Activated CD4-positive, alpha-beta T cell treated with anti-CD3 and anti-CD28 coated beads, Interleukin-2, amount 10 ng/mL, durations not matched to agents 24 days and 14 days (primary cell): ENCODE measurements at regions not wholly inside any gene's neighbourhood (a gene's known extent, or its start where the extent isn't known, plus 50 kb on each side); places are given as distances from the start of the nearest gene placed in this dataset.

ENCODE experiments used
- DNase-seq: peaks from one replicate; pipeline ENCODE4 v3.0.0; 2022
- H3K27ac Mint-ChIP-seq: one replicate; pipeline ENCODE4 v1.8.0; 2022; ENCODE audit warnings: mild to moderate bottlenecking, mixed read lengths
- H3K27me3 Mint-ChIP-seq: one replicate; pipeline ENCODE4 v1.8.0; 2022; ENCODE audit warnings: mixed read lengths
- H3K36me3 Mint-ChIP-seq: one replicate; pipeline ENCODE4 v1.8.0; 2022; ENCODE audit warnings: low read depth, mild to moderate bottlenecking, mixed read lengths
- H3K4me1 Mint-ChIP-seq: one replicate; pipeline ENCODE4 v1.8.0; 2021; ENCODE audit warnings: mixed read lengths
- H3K4me3 Mint-ChIP-seq: one replicate; pipeline ENCODE4 v1.8.0; 2022; ENCODE audit warnings: mild to moderate bottlenecking, moderate library complexity, mixed read lengths
- H3K9me3 Mint-ChIP-seq: one replicate; pipeline ENCODE4 v1.8.0; 2021; ENCODE audit warnings: mixed read lengths
- intact Hi-C: fragments of 100-400 bp; cut with micrococcal nuclease; formaldehyde crosslinking; loops from one replicate; pipeline ENCODE4 v1.15.1; 2023

GRCh38 chr2:7205151-7205830, 288.1 kb downstream of the RNF144A start:
- Mint-ChIP-seq H3K36me3 (no peaks in the 10 kb centered on the region), H3K4me3 (no peak overlapping the region), H3K4me1 (peaks cover 3% of the 10 kb centered on the region), H3K27me3 (no peaks in the 10 kb centered on the region), H3K9me3 (no peaks in the 10 kb centered on the region), H3K27ac (no peak overlapping the region)
- intact Hi-C loops: loop anchor here (10.0 kb wide), 1 partner anchor 220 kb away; no protein-coding TSS in a partner anchor
- no peak for DNase-seq

DNA sequence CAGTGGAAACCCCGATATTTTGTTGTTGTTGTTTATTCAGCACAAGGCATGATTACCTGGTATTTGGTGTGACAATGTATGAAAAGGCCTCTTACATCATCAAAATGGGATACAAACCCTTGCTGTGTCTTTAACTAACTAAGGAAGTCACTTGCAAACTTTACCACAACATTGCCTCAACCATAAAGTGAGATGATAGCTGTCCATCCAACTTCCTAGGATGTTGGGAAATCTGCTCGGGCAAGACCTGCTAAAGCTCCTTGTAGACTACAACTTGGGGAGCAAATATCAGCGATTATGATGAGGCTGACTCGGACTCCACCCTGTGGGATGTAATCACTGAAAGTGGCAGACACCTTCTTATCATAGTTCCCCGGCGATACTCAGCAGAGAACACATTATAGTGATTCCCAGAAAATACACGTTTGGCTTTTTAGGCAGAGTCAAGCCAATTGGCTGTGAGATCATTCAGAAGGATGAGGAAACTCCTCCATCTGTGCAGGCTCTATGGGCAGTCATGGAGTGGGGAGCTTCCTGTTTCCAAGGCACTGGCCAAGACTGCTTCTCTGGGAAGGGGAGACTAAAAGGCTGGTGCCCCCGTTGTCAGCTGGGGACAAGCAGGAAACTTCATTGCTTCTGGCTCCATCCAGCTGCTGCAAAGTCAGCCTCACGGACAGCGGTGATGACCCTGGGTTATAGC, 289.0 kb downstream of the RNF144A start:
- no peaks in the 10 kb centered on the region for H3K9me3 Mint-ChIP-seq
- H3K4me3 Mint-ChIP-seq: no peak overlapping the region
- intact Hi-C loops: loop anchor here (10.0 kb wide), 1 partner anchor 219 kb away; no protein-coding TSS in a partner anchor
- no peaks in the 10 kb centered on the region for H3K36me3 Mint-ChIP-seq
- H3K27me3 Mint-ChIP-seq: no peaks in the 10 kb centered on the region
- no peak overlapping the region for H3K27ac Mint-ChIP-seq
- H3K4me1 Mint-ChIP-seq: peaks cover 3% of the 10 kb centered on the region
- no peak for DNase-seq

DNA sequence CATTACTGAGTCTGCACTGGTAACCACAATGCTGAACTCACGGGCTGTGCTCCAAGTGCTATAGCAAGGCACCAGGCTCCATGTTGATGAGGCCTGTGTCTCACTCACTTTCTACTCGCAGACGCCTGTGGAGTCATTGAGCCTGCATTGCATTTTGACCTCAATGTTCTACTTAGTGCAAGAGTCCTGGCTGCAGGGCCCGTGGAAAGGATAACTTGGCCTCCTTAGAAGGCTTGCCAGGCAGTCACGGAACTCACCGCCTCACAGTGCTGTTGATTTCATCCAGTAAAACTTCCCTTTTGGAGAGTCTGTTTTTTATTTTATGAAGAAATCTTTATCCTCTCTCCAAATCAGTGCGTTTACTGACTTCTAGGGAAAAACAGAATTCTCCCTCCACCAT, 290.4 kb downstream of the RNF144A start:
- Mint-ChIP-seq H3K36me3 (no peaks in the 10 kb centered on the region), H3K4me3 (no peak overlapping the region), H3K9me3 (no peaks in the 10 kb centered on the region), H3K27ac (no peak overlapping the region), H3K27me3 (no peaks in the 10 kb centered on the region), H3K4me1 (peaks cover 3% of the 10 kb centered on the region)
- no peak for DNase-seq
- intact Hi-C loops: loop anchor here (10.0 kb wide), 1 partner anchor 217 kb away; no protein-coding TSS in a partner anchor

DNA sequence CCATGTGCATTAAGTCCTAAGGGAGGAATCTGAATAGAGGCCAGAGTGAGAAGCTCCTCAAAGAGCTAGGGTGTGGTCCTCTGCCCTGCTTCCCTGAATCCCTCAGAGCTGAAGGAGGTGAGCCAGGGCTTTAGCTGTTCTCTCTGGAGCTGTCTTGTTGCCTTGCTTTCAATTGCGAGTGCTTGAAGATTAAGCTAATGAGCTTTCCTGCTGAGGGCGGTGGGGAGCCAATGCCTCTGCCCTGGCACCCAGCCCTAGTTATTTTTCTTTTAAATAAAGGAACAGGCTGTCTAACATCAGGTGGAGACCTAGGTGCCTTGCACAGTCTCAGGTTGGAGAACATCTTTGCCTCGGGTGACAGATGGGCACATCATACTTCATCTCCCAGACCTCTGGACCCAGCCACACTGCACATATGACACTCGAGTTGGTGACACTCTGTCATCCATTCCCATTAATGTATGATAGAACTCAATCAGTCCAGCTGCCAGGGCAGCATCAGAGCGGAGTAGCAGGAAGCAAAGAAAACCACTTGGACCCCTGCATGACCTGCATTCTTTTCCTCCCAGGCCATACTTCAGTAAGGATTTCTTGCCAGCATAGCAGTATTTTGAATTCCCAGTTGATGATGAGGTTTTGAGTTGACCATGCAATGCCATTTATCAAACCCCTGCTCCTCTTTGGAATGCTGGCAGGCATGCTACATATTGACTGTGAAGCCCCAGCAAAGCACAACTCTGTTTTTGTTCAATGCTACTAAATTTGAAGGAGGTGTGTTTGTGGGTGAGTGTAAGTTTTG, 292.7 kb downstream of the RNF144A start:
- Mint-ChIP-seq H3K4me1 (peaks cover 3% of the 10 kb centered on the region), H3K27me3 (no peaks in the 10 kb centered on the region), H3K27ac (no peak overlapping the region), H3K36me3 (no peaks in the 10 kb centered on the region), H3K9me3 (no peaks in the 10 kb centered on the region), H3K4me3 (no peak overlapping the region)
- intact Hi-C loops: loop anchor here (10.0 kb wide), 1 partner anchor 215 kb away; no protein-coding TSS in a partner anchor
- DNase-seq: no peak

GRCh38 chr2:7210712-7211111, 293.5 kb downstream of the RNF144A start:
- Mint-ChIP-seq H3K9me3 (no peaks in the 10 kb centered on the region), H3K27me3 (no peaks in the 10 kb centered on the region), H3K4me3 (no peak overlapping the region), H3K27ac (no peak overlapping the region), H3K36me3 (no peaks in the 10 kb centered on the region), H3K4me1 (no peaks in the 10 kb centered on the region)
- DNase-seq: no peak
- intact Hi-C loops: no loop called here

GRCh38 chr2:7225848-7226247, 308.6 kb downstream of the RNF144A start:
- Mint-ChIP-seq H3K27ac (no peak overlapping the region), H3K9me3 (peaks cover 6% of the 10 kb centered on the region), H3K27me3 (peaks cover 6% of the 10 kb centered on the region), H3K36me3 (no peaks in the 10 kb centered on the region), H3K4me3 (no peak overlapping the region), H3K4me1 (no peaks in the 10 kb centered on the region)
- no peak for DNase-seq
- intact Hi-C loops: no loop called here

DNA sequence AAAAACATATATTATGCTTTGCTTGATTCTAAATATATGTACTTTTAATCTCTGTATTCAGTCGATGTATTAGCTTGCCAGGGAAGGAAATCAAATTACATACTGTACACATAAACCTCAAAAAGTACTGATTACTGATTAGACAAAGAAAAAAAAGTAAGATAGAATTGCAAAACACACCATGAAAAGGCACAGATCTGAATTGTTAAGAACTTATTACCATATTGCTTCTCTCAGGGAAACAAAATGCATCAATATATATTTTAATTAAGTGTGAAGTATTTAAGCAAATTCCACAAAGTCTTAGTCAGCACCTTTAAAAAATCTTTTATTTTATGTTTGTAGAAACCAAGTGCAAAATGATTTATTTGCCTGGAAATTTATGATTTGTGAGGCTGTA, 309.3 kb downstream of the RNF144A start:
- no peak overlapping the region for H3K27ac Mint-ChIP-seq
- peaks cover 6% of the 10 kb centered on the region for H3K9me3 Mint-ChIP-seq
- H3K36me3 Mint-ChIP-seq: no peaks in the 10 kb centered on the region
- H3K4me1 Mint-ChIP-seq: no peaks in the 10 kb centered on the region
- intact Hi-C loops: no loop called here
- no peak for DNase-seq
- peaks cover 6% of the 10 kb centered on the region for H3K27me3 Mint-ChIP-seq
- H3K4me3 Mint-ChIP-seq: no peak overlapping the region

DNA sequence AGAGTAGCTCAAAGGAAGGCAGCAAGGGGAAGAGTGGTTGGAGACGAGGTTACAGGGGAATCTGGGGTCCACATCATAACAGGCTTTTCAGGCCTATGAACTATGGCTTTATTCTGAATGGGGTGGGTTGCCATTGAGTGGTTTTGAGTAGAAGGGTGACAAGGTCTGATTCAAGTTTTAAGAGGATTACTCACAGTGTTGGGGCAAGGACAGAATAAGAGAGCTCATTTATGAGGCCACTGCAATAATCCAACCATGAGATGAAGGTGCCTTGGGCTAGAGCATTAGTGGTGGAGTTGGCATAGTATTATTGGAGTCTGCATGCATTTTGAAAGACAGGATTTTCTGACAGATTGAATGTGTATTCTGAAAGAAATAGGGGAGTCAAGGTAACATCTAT, 315.9 kb downstream of the RNF144A start:
- peaks cover 6% of the 10 kb centered on the region for H3K9me3 Mint-ChIP-seq
- H3K4me3 Mint-ChIP-seq: no peak overlapping the region
- intact Hi-C loops: no loop called here

GRCh38 chr2:7237466-7237865, 320.3 kb downstream of the RNF144A start:
- Mint-ChIP-seq H3K27ac (no peak overlapping the region), H3K4me1 (peaks cover 4% of the 10 kb centered on the region), H3K4me3 (no peak overlapping the region), H3K36me3 (no peaks in the 10 kb centered on the region), H3K27me3 (peaks cover 4% of the 10 kb centered on the region), H3K9me3 (peaks cover 6% of the 10 kb centered on the region)
- no peak for DNase-seq
- intact Hi-C loops: no loop called here

More for the DNA sequence above, 315.9 kb downstream of the RNF144A start:
- no peaks in the 10 kb centered on the region for H3K4me1 Mint-ChIP-seq
- DNase-seq: no peak
- no peaks in the 10 kb centered on the region for H3K36me3 Mint-ChIP-seq
- H3K27me3 Mint-ChIP-seq: peaks cover 3% of the 10 kb centered on the region
- no peak overlapping the region for H3K27ac Mint-ChIP-seq

GRCh38 chr2:7239078-7239477, 321.9 kb downstream of the RNF144A start:
- peaks cover 2% of the 10 kb centered on the region for H3K27me3 Mint-ChIP-seq
- H3K27ac Mint-ChIP-seq: no peak overlapping the region
- H3K4me1 Mint-ChIP-seq: peaks cover 10% of the 10 kb centered on the region
- DNase-seq: no peak
- intact Hi-C loops: no loop called here
- no peak overlapping the region for H3K4me3 Mint-ChIP-seq
- H3K36me3 Mint-ChIP-seq: no peaks in the 10 kb centered on the region
- H3K9me3 Mint-ChIP-seq: no peaks in the 10 kb centered on the region

DNA sequence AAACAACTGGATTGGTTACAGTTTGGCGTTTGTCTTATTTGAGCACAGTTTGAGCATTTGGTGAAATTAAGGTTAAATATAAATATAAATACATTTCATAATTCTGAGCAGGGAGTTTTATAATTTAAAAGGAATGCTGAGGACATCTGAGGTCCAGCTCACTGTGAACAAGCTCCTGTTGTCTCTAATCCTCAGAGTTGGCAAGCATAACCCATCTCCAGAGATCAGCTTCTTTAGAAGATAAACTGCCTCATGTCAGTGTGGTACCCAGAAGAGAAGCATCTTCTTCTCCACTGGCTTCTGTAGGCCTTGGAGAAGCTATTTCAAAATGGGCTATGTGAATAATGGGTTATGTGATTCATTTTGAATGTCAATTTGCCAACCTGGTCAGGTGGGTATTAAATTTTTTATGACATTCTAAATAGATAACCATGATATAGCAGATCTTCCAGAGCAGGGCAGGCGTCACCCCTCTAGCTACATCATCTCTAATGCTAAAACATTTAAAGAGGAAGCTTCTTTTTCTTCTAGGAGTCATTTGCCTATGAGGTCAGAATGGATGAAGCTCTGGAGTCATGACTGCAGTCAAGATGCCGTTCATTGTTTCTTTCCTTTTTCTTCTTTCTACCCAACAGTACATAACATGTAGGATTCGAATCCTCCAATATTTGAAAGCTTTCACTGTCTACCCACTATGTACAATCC, 324.0 kb downstream of the RNF144A start:
- H3K27ac Mint-ChIP-seq: no peak overlapping the region
- no peaks in the 10 kb centered on the region for H3K9me3 Mint-ChIP-seq
- no peak for DNase-seq
- H3K4me3 Mint-ChIP-seq: no peak overlapping the region
- H3K36me3 Mint-ChIP-seq: no peaks in the 10 kb centered on the region
- intact Hi-C loops: no loop called here
- H3K4me1 Mint-ChIP-seq: peaks cover 10% of the 10 kb centered on the region
- H3K27me3 Mint-ChIP-seq: peaks cover 2% of the 10 kb centered on the region

- intact Hi-C loops: no loop called here
- DNase-seq: no peak
- H3K4me1 Mint-ChIP-seq: peaks cover 10% of the 10 kb centered on the region
- peaks cover 2% of the 10 kb centered on the region for H3K27me3 Mint-ChIP-seq
- no peaks in the 10 kb centered on the region for H3K36me3 Mint-ChIP-seq
- H3K9me3 Mint-ChIP-seq: no peaks in the 10 kb centered on the region
- no peak overlapping the region for H3K27ac Mint-ChIP-seq
- no peak overlapping the region for H3K4me3 Mint-ChIP-seq
Observed at GRCh38 chr2:7242189-7242867, 325.1 kb downstream of the RNF144A start.

GRCh38 chr2:7243276-7243675, 326.1 kb downstream of the RNF144A start:
- no peak for DNase-seq
- Mint-ChIP-seq H3K27me3 (peaks cover under 1% of the 10 kb centered on the region), H3K27ac (no peak overlapping the region), H3K4me1 (peaks cover 10% of the 10 kb centered on the region), H3K9me3 (no peaks in the 10 kb centered on the region), H3K4me3 (no peak overlapping the region), H3K36me3 (no peaks in the 10 kb centered on the region)
- intact Hi-C loops: no loop called here
